ENCODE measurements at regions not wholly inside any gene's neighbourhood (a gene's known extent, or its start where the extent isn't known, plus 50 kb on each side); places are given as distances from the start of the nearest gene placed in this dataset.

DNA sequence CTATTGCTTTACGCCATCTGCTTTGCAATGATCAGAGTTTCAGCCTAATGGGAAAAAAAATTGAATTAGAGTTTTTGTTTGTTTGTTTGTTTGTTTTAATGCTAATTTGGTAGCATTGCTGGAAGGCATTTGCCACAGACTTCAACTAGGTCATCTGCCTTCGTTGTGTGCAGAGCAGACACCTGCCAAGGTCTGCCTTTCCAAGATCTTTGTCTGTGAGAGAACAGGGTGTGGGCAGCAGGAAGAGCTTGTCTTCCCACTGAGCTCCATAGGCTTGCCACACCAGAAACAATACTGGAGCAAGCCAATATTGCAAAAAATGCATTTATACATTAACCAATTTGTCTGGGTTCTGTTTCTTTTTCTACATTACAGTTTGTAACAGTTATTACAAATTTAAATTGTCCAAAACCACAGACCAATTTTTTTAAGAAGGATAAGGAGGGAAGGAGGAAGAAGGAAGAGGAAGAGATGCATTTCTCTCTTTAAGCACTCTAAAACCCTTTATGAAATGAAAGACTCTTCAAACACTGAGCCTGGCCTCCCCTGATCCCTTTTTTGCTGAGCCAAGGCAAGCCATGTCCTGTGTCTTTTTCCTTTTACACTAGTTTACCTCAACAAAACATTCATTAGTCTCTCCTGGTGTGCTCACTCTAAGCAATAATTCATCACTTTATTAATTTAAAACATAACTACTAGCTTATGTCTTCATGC lies 210.5 kb downstream of the SNX18 start:
- Histone ChIP-seq H3K4me1 (ENCODE audit: insufficient read depth, low read length) (no peaks in the 10 kb centered on the region), H3K27me3 (ENCODE audit: insufficient read depth, low read length) (no peaks in the 10 kb centered on the region), H2AFZ (ENCODE audit: low read depth, low read length) (no peak overlapping the region), H3K9me3 (ENCODE audit: low read length) (no peaks in the 10 kb centered on the region), H3K4me3 (ENCODE audit: low read length) (no peak overlapping the region), H3K36me3 (ENCODE audit: insufficient read depth, low read length) (no peaks in the 10 kb centered on the region)

DNA sequence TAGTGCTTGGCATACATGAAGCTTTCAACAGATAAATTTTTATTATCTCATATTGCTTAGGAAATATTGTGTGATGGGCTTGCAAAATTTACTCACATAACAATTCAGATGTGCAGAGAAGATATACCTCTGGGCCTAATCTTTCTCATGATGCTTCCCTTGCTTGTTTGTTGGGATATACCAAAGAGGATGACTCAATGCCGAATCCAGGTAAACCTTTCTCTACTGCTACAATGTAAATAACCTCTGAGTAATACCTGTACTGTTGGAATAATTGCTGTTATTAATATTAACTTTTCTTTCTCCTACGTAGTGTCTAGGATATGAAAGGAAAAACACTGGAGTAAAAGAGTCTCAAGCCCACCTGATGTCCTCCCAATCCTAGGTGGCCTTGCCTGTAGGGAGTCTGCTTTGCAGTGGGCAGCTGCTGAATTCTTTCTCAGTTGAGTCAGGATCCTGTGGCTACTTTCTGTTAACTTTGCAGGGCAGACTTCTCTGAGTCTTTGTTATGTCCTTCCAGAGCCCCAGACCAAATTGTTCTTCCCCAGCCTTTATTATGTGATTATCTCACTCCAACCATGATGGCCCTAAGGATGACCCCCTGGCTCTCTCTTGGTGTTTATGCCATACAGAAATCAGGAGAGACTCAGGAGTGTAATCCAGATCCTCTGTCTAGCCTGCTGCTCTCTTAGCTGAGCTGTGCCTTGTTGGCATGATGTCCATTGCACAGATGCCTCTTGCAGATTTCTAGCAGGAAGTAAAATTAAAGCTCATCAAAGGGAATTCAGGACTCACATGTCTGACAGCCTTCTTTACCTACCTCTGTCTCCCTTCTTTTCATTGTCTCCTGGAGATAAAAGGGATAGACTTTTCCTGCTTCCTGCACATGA lies 208.1 kb downstream of the SNX18 start:
- no peaks in the 10 kb centered on the region for H3K4me1 ChIP-seq (ENCODE audit: insufficient read depth, low read length)
- no peak overlapping the region for H3K4me3 ChIP-seq (ENCODE audit: low read length)
- no peaks in the 10 kb centered on the region for H3K36me3 ChIP-seq (ENCODE audit: insufficient read depth, low read length)
- no peaks in the 10 kb centered on the region for H3K9me3 ChIP-seq (ENCODE audit: low read length)
- H3K27me3 ChIP-seq (ENCODE audit: insufficient read depth, low read length) = no peaks in the 10 kb centered on the region
- H2AFZ ChIP-seq (ENCODE audit: low read depth, low read length) = no peak overlapping the region

DNA sequence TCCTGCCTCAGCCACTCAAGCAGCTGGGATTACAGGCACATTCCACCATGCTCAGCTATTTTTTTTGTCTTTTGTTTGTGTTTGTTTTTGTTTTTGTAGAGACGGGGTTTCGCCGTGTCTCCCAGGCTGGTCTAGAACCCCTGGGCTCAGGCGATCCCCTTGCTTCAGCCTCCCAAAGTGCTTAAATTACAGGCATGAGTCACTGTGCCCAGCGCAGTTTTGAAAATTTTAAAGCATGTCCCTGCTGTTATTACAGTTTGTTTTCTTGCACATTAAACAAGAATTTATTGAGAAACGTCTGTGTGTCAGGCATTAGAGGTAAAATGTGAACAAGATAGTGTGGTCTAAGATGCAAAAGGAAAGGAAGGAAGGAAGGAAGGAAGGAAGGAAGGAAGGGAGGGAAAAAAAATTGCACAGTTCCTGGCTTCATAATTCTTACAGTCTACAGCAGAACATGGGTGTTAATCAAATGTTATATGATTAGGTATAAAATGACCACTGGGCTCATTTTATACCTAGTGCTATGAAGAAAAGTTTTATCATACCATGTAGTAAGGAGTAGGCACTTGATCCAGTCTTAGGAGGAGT lies 205.4 kb downstream of the SNX18 start:
- H3K4me3 ChIP-seq (ENCODE audit: low read length) = no peak overlapping the region
- H3K36me3 ChIP-seq (ENCODE audit: insufficient read depth, low read length) = no peaks in the 10 kb centered on the region
- H3K4me1 ChIP-seq (ENCODE audit: insufficient read depth, low read length) = peaks cover 15% of the 10 kb centered on the region
- H2AFZ ChIP-seq (ENCODE audit: low read depth, low read length) = no peak overlapping the region
- no peaks in the 10 kb centered on the region for H3K27me3 ChIP-seq (ENCODE audit: insufficient read depth, low read length)
- H3K9me3 ChIP-seq (ENCODE audit: low read length) = no peaks in the 10 kb centered on the region

DNA sequence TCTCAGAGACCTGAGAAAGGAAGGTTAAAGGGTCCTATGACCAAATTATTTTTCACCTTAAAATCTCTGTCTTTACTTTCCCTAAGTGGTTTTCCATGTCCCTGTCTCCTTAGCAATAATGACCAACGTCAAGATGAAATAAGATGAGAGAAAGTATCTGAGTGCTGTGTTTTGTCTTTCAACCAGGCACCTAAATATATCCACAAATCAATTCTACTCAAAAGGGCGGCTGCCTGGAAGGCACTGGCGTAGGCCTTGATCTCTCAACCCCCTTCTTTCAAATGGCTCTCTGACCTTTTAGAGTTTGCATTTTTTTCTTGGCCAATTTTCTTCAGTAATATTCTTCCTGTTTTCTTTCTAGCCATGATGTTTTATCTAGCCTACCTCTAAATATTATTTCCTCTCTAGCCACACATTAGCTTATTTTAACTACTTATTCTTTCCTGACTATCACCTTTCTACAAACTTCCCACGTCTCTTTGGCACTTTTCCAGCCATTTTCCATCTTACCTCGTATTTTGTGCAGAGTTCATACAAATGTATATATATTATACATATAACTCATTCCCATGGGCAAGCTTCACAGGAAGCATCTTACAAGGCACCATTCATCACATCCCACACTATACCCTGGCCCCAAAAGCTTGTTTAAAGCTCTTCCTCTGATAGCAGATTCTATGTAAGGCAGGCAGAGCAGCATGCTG lies 204.5 kb downstream of the SNX18 start:
- Histone ChIP-seq H3K36me3 (ENCODE audit: insufficient read depth, low read length) (no peaks in the 10 kb centered on the region), H3K4me1 (ENCODE audit: insufficient read depth, low read length) (peaks cover 15% of the 10 kb centered on the region), H3K4me3 (ENCODE audit: low read length) (no peak overlapping the region), H3K9me3 (ENCODE audit: low read length) (no peaks in the 10 kb centered on the region), H3K27me3 (ENCODE audit: insufficient read depth, low read length) (no peaks in the 10 kb centered on the region), H2AFZ (ENCODE audit: low read depth, low read length) (no peak overlapping the region)

DNA sequence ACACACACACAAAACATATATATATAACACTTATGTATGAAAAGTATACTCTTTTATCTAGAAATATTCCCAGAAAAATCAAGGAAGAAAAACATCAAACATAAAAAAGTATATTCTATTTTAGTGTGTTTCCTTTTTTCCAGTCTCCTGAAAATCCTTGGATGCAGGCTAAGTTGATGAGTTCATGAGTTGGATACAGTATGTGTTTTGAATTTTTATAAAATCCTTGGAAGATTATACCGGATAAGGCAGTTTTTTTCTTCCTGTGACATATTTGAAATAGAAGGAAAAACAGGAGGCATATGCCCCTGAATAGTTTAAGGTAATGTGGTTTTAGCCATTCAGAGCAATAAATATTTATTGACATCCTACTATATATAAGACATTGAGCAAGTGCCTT lies 203.6 kb downstream of the SNX18 start:
- Histone ChIP-seq H2AFZ (ENCODE audit: low read depth, low read length) (no peak overlapping the region), H3K27me3 (ENCODE audit: insufficient read depth, low read length) (no peaks in the 10 kb centered on the region), H3K4me1 (ENCODE audit: insufficient read depth, low read length) (peaks cover 15% of the 10 kb centered on the region), H3K36me3 (ENCODE audit: insufficient read depth, low read length) (no peaks in the 10 kb centered on the region), H3K9me3 (ENCODE audit: low read length) (no peaks in the 10 kb centered on the region), H3K4me3 (ENCODE audit: low read length) (no peak overlapping the region)

DNA sequence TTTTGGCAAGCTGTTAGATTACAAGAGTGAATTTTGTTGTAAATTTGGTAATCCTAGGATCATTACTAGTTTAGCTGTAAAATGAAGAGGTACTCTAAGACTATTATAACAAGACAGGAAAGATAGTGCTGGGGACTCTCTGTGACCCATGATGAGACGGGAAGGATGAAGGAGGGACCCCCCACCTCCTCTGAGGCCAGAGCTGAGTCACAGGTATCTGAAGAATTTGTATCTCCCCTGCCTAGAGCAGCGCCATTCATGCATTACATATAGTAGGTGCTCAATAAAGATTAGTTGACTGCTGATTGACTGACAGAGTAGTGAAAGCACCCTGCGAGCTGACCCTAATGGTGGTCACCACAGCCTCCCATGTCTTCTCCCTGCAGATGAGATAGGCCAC lies 202.8 kb downstream of the SNX18 start:
- H3K36me3 ChIP-seq (ENCODE audit: insufficient read depth, low read length) = no peaks in the 10 kb centered on the region
- H3K4me3 ChIP-seq (ENCODE audit: low read length) = no peak overlapping the region
- H2AFZ ChIP-seq (ENCODE audit: low read depth, low read length) = no peak overlapping the region
- H3K4me1 ChIP-seq (ENCODE audit: insufficient read depth, low read length) = peaks cover 15% of the 10 kb centered on the region
- no peaks in the 10 kb centered on the region for H3K27me3 ChIP-seq (ENCODE audit: insufficient read depth, low read length)
- no peaks in the 10 kb centered on the region for H3K9me3 ChIP-seq (ENCODE audit: low read length)

DNA sequence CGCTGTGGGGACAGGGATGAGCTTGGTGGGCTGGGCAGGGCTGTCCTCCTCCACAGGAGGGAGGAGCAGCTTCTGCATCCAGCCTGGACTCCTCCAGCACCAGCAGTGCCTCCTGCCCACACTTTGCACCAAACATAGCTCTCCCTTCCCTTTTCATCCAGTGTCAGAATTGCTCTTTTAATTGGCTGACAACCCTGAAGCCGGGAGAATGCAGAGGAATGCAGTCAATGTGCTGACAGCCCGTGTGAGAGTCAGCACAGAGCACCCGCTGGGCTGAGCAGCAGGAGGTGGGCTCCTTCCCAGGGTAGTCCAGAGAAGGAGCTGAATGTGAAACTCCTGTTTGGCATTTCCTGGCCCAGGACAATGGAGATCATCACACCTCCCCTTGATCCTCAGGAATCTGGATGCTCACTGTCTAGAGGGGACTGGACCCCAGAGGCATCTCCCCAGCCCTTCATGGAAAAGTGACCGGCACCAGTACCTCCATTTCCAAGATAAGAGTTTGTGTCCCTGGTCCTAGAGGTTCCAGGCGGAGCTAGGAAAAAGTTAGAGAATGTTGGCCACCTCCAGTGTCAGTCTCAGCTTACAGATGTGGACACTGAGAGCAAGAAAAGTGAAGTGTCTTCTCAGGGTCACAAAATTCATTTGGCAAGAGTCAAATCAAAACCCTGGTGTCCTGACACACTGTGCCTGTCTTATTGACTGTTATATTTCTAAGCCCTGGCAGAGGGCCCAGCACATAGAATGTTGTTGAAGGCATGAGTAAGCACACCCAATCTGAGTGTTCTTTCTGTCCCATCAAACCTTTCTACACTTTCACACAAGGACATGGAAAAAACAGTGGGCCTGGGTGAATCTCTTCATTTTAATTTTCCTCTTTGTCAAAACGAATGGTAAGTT lies 202.1 kb downstream of the SNX18 start:
- no peak overlapping the region for H2AFZ ChIP-seq (ENCODE audit: low read depth, low read length)
- H3K36me3 ChIP-seq (ENCODE audit: insufficient read depth, low read length) = no peaks in the 10 kb centered on the region
- H3K27me3 ChIP-seq (ENCODE audit: insufficient read depth, low read length) = no peaks in the 10 kb centered on the region
- no peaks in the 10 kb centered on the region for H3K9me3 ChIP-seq (ENCODE audit: low read length)
- H3K4me3 ChIP-seq (ENCODE audit: low read length) = no peak overlapping the region
- H3K4me1 ChIP-seq (ENCODE audit: insufficient read depth, low read length) = peaks cover 15% of the 10 kb centered on the region

DNA sequence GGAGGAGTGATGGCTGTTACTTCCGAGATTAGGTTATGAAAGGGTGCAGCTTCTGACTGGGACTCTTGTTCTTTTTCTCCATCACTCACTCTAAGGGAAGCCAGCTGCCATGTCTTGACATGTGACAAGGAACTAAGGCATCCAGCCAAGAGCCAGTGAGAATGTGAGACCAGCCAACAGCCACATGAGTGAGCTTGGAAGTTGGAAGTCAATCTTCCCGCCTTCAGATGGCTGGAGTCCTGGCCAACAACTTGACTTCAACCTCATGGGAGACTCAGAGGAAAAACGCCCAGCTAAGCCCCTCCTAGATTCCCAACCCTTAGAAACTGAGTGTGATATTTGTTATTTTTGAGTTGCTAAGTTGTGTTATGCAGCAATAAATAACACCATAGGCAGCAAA lies 201.1 kb downstream of the SNX18 start:
- Histone ChIP-seq H3K9me3 (ENCODE audit: low read length) (no peaks in the 10 kb centered on the region), H2AFZ (ENCODE audit: low read depth, low read length) (no peak overlapping the region), H3K36me3 (ENCODE audit: insufficient read depth, low read length) (no peaks in the 10 kb centered on the region), H3K4me1 (ENCODE audit: insufficient read depth, low read length) (peaks cover 15% of the 10 kb centered on the region), H3K4me3 (ENCODE audit: low read length) (no peak overlapping the region), H3K27me3 (ENCODE audit: insufficient read depth, low read length) (no peaks in the 10 kb centered on the region)

DNA sequence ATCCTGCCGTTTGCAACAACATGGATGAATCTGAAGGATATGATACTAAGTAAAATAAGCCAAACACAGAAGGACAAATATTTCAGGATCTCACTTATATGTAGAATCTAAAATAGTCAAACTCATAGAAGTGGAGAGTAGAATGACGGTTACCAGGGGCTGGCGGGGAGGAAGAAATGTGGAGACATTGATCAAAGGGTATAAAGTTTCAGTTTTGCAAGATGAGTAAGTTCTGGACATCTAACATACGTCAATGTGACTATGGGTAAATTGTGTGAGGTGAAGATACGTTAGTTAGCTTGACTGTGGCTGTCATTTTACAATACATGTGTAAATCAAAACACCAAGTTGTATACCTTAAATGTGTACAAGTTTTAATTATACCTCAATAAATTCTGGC lies 200.3 kb downstream of the SNX18 start:
- Histone ChIP-seq H3K27me3 (ENCODE audit: insufficient read depth, low read length) (no peaks in the 10 kb centered on the region), H3K9me3 (ENCODE audit: low read length) (no peaks in the 10 kb centered on the region), H3K36me3 (ENCODE audit: insufficient read depth, low read length) (no peaks in the 10 kb centered on the region), H3K4me3 (ENCODE audit: low read length) (no peak overlapping the region), H2AFZ (ENCODE audit: low read depth, low read length) (no peak overlapping the region), H3K4me1 (ENCODE audit: insufficient read depth, low read length) (peaks cover 15% of the 10 kb centered on the region)

DNA sequence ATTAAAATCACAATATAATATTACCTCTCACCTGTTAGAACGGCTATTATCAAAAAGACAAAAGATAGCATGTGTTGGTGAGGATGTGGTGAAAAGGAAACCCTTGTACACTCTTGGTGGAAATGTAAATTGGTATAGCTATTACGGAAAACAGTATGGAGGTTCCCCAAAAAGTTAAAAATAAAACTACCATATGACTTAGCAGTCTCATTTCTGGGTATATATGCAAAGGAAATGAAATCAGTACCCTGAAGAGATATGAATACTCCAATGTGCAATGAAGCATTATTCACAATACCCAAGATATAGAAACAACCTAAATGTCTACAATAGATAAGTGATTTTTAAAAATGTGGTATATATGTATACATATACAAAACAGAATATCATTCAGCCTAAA lies 199.9 kb downstream of the SNX18 start:
- H3K27me3 ChIP-seq (ENCODE audit: insufficient read depth, low read length) = no peaks in the 10 kb centered on the region
- no peak overlapping the region for H2AFZ ChIP-seq (ENCODE audit: low read depth, low read length)
- no peak overlapping the region for H3K4me3 ChIP-seq (ENCODE audit: low read length)
- peaks cover 15% of the 10 kb centered on the region for H3K4me1 ChIP-seq (ENCODE audit: insufficient read depth, low read length)
- H3K36me3 ChIP-seq (ENCODE audit: insufficient read depth, low read length) = no peaks in the 10 kb centered on the region
- no peaks in the 10 kb centered on the region for H3K9me3 ChIP-seq (ENCODE audit: low read length)

DNA sequence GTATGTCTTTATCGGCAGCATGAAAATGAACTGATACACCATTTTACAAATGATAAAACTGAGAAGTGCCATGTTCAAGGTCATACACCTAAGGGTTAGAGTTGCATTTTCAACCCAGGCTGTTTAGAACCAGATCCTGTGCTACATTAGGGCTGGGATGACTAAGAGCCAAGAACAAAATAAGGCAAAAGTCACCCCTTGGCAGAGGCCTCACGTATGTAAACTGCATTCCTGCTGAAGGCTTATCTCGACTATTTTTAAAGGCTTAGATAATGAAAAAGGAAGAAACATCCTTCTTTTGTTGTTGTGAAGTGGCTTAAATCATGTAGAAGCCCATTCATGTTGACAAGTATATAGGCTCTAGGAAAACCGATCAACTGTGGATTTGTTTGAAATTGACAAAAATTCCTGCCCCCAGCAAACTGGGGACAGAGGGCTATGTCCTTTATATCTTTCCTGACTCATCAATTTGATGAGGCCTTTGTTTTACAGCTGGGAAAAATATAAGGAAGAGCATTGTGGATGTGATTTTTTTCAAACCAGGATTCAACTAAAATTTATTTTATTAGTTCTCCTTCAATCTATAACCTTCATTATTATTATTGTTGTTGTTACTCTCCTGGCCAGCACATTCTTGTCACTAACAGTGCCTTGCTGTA lies 196.5 kb downstream of the SNX18 start:
- Histone ChIP-seq H3K36me3 (ENCODE audit: insufficient read depth, low read length) (no peaks in the 10 kb centered on the region), H3K4me1 (ENCODE audit: insufficient read depth, low read length) (peaks cover 7% of the 10 kb centered on the region), H3K4me3 (ENCODE audit: low read length) (no peak overlapping the region)

DNA sequence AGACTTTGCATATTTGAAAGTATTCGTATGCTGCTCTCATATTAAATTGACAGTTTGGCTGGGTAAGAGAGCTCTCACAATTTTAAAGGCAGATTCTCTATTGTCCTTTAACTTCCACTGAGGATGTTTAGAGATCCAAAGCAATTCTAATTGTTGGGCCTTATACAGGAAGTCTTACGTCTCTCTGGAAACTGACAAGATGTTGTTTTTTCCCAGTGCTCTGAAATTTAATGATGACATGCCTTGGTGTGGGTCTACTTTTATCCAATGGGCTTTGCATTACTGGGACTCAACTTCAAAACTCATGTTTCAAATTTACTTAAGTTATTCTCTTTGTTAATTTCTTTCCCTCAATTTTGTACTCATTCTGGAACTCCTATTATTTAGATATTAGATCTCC lies 191.5 kb downstream of the SNX18 start:
- Histone ChIP-seq H2AFZ (ENCODE audit: low read depth, low read length) (no peak overlapping the region), H3K9me3 (ENCODE audit: low read length) (no peaks in the 10 kb centered on the region), H3K27me3 (ENCODE audit: insufficient read depth, low read length) (no peaks in the 10 kb centered on the region), H3K36me3 (ENCODE audit: insufficient read depth, low read length) (no peaks in the 10 kb centered on the region), H3K4me3 (ENCODE audit: low read length) (no peak overlapping the region), H3K4me1 (ENCODE audit: insufficient read depth, low read length) (no peaks in the 10 kb centered on the region)

More for the DNA sequence above, 196.5 kb downstream of the SNX18 start:
- Histone ChIP-seq H3K9me3 (ENCODE audit: low read length) (no peaks in the 10 kb centered on the region), H3K27me3 (ENCODE audit: insufficient read depth, low read length) (no peaks in the 10 kb centered on the region), H2AFZ (ENCODE audit: low read depth, low read length) (no peak overlapping the region)
